Skeletal muscle tissue (tissue), 3 donors: ENCODE measurements at regions not wholly inside any gene's neighbourhood (a gene's known extent, or its start where the extent isn't known, plus 50 kb on each side); places are given as distances from the start of the nearest gene placed in this dataset.

Source experiments
- H3K27ac ChIP-seq: one replicate; pipeline ENCODE4 v1.7.0; 2013; ENCODE audit warnings: mild to moderate bottlenecking, low read depth, low read length, inconsistent platforms
- H3K27me3 ChIP-seq, 3 donors: one replicate each; pipeline ENCODE4 v1.7.0; 2013; ENCODE audit warnings: low read length in 3 of 3; ENCODE audit not compliant: control insufficient read depth in 3 of 3, insufficient read depth in 3 of 3
- H3K36me3 ChIP-seq, 3 donors: one replicate each; pipeline ENCODE4 v1.7.0; 2013; ENCODE audit warnings: low read length in 3 of 3; ENCODE audit not compliant: control insufficient read depth in 3 of 3, insufficient read depth in 3 of 3
- H3K4me1 ChIP-seq, 3 donors: one replicate each; pipeline ENCODE4 v1.7.0; 2013; ENCODE audit warnings: low read length in 3 of 3, mild to moderate bottlenecking in 3 of 3; ENCODE audit not compliant: control insufficient read depth in 3 of 3, insufficient read depth in 3 of 3
- H3K4me3 ChIP-seq, 3 donors: one replicate each; pipeline ENCODE4 v1.7.0; 2013; ENCODE audit warnings: low read length in 3 of 3
- H3K9ac ChIP-seq, 3 donors: one replicate each; pipeline ENCODE4 v1.7.0; 2013; ENCODE audit warnings: low read length in 3 of 3, mild to moderate bottlenecking in 3 of 3, moderate library complexity in 2 of 3, low read depth in 1 of 3
- H3K9me3 ChIP-seq, 3 donors: one replicate each; pipeline ENCODE4 v1.7.0; 2013; ENCODE audit warnings: low read length in 3 of 3; ENCODE audit not compliant: control insufficient read depth in 3 of 3
- donor health status: Osteomylitis.

- H3K27ac ChIP-seq: peak overlapping the region; percentile 58
Measured at GRCh38 chr12:67773896-67774295, 125.4 kb downstream of the DYRK2 start.

GRCh38 chr12:67774983-67775587 lies 126.5 kb downstream of the DYRK2 start:
- Histone ChIP-seq H3K27me3 (no peaks in the 10 kb centered on the region), H3K27ac (peak overlapping the region; percentile 7), H3K36me3 (no peaks in the 10 kb centered on the region)

More at GRCh38 chr12:67773896-67774295, 125.4 kb downstream of the DYRK2 start:
- H3K9ac ChIP-seq: no peak overlapping the region
- H3K4me1 ChIP-seq: peaks cover 12 to 17% (median 14%) of the 10 kb centered on the region in 3 donors
- H3K4me3 ChIP-seq: no peak overlapping the region
- no peaks in the 10 kb centered on the region for H3K9me3 ChIP-seq
- H3K27me3 ChIP-seq: no peaks in the 10 kb centered on the region
- H3K36me3 ChIP-seq: no peaks in the 10 kb centered on the region

GRCh38 chr12:67780580-67781084 lies 132.1 kb downstream of the DYRK2 start:
- Histone ChIP-seq H3K4me1 (no peaks in the 10 kb centered on the region), H3K4me3 (no peak overlapping the region), H3K27ac (no peak overlapping the region), H3K36me3 (no peaks in the 10 kb centered on the region), H3K27me3 (no peaks in the 10 kb centered on the region), H3K9me3 (no peaks in the 10 kb centered on the region), H3K9ac (no peak overlapping the region)

More at GRCh38 chr12:67774983-67775587, 126.5 kb downstream of the DYRK2 start:
- peaks cover 12 to 17% (median 14%) of the 10 kb centered on the region in 3 donors for H3K4me1 ChIP-seq
- no peak overlapping the region for H3K4me3 ChIP-seq
- H3K9me3 ChIP-seq: no peaks in the 10 kb centered on the region
- H3K9ac ChIP-seq: no peak overlapping the region

- no peak overlapping the region for H3K27ac ChIP-seq
- H3K4me1 ChIP-seq: peaks cover 4 to 12% (median 6%) of the 10 kb centered on the region in 3 donors
- H3K27me3 ChIP-seq: no peaks in the 10 kb centered on the region
- H3K4me3 ChIP-seq: no peak overlapping the region
- no peak overlapping the region for H3K9ac ChIP-seq
- H3K9me3 ChIP-seq: no peaks in the 10 kb centered on the region
- H3K36me3 ChIP-seq: no peaks in the 10 kb centered on the region
Measured at GRCh38 chr12:67782573-67782972, 134.0 kb downstream of the DYRK2 start.

GRCh38 chr12:67783393-67783792 lies 134.8 kb downstream of the DYRK2 start:
- Histone ChIP-seq H3K27ac (no peak overlapping the region), H3K9ac (no peak overlapping the region), H3K27me3 (no peaks in the 10 kb centered on the region), H3K4me3 (no peak overlapping the region), H3K9me3 (no peaks in the 10 kb centered on the region), H3K36me3 (no peaks in the 10 kb centered on the region), H3K4me1 (peaks cover 4 to 12% (median 9%) of the 10 kb centered on the region in 3 donors)

GRCh38 chr12:67784831-67785230 lies 136.3 kb downstream of the DYRK2 start:
- H3K9ac ChIP-seq: no peak overlapping the region
- peaks cover 6 to 14% (median 12%) of the 10 kb centered on the region in 3 donors for H3K4me1 ChIP-seq
- no peak overlapping the region for H3K27ac ChIP-seq

GRCh38 chr12:67786086-67786485 lies 137.5 kb downstream of the DYRK2 start:
- Histone ChIP-seq H3K9me3 (no peaks in the 10 kb centered on the region), H3K4me3 (no peak overlapping the region), H3K9ac (no peak overlapping the region), H3K36me3 (no peaks in the 10 kb centered on the region), H3K4me1 (peaks cover 10 to 18% (median 12%) of the 10 kb centered on the region in 3 donors), H3K27me3 (no peaks in the 10 kb centered on the region), H3K27ac (peak overlapping the region; percentile 77)

More at GRCh38 chr12:67784831-67785230, 136.3 kb downstream of the DYRK2 start:
- no peaks in the 10 kb centered on the region for H3K36me3 ChIP-seq
- no peaks in the 10 kb centered on the region for H3K27me3 ChIP-seq
- H3K4me3 ChIP-seq: no peak overlapping the region
- H3K9me3 ChIP-seq: no peaks in the 10 kb centered on the region

GRCh38 chr12:67788118-67788517 lies 139.6 kb downstream of the DYRK2 start:
- Histone ChIP-seq H3K4me1 (peaks cover 13 to 18% (median 16%) of the 10 kb centered on the region in 3 donors), H3K4me3 (no peak overlapping the region), H3K9ac (peak overlapping the region in 1 of 3 donors; percentile 35)

GRCh38 chr12:67789266-67789665 lies 140.7 kb downstream of the DYRK2 start:
- Histone ChIP-seq H3K27ac (peak overlapping the region; percentile 77), H3K36me3 (no peaks in the 10 kb centered on the region), H3K9me3 (no peaks in the 10 kb centered on the region)

More at GRCh38 chr12:67788118-67788517, 139.6 kb downstream of the DYRK2 start:
- H3K27ac ChIP-seq: peak overlapping the region; percentile 77
- no peaks in the 10 kb centered on the region for H3K9me3 ChIP-seq
- no peaks in the 10 kb centered on the region for H3K36me3 ChIP-seq
- no peaks in the 10 kb centered on the region for H3K27me3 ChIP-seq

GRCh38 chr12:67790660-67791059 lies 142.1 kb downstream of the DYRK2 start:
- no peaks in the 10 kb centered on the region for H3K36me3 ChIP-seq
- no peaks in the 10 kb centered on the region for H3K9me3 ChIP-seq
- no peaks in the 10 kb centered on the region for H3K27me3 ChIP-seq
- H3K9ac ChIP-seq: no peak overlapping the region
- no peak overlapping the region for H3K4me3 ChIP-seq
- peaks cover 13 to 18% (median 16%) of the 10 kb centered on the region in 3 donors for H3K4me1 ChIP-seq
- H3K27ac ChIP-seq: peak overlapping the region; percentile 48

More at GRCh38 chr12:67789266-67789665, 140.7 kb downstream of the DYRK2 start:
- Histone ChIP-seq H3K9ac (no peak overlapping the region), H3K4me1 (peaks cover 13 to 18% (median 16%) of the 10 kb centered on the region in 3 donors), H3K27me3 (no peaks in the 10 kb centered on the region), H3K4me3 (no peak overlapping the region)
